HG03103 (cell line): ENCODE measurements at regions not wholly inside any gene's neighbourhood (a gene's known extent, or its start where the extent isn't known, plus 50 kb on each side); places are given as distances from the start of the nearest gene placed in this dataset.

Source experiments
- ATAC-seq: cut with Tn5 transposase; IDR thresholded peaks from one replicate; pipeline ENCODE4 v1.9.1; 2021; ENCODE audit warnings: low read depth; ENCODE audit not compliant: unreplicated experiment

- no peak for ATAC-seq
Observed at GRCh38 chr5:98568336-98568735, 205.1 kb upstream of the RGMB start.

- ATAC-seq: no peak
Observed at GRCh38 chr5:98569288-98569687, 204.2 kb upstream of the RGMB start.

- ATAC-seq: no peak
Observed at GRCh38 chr5:98570010-98570409, 203.5 kb upstream of the RGMB start.

- no peak for ATAC-seq
Observed at GRCh38 chr5:98570661-98571191, 202.7 kb upstream of the RGMB start.

- ATAC-seq: no peak
Observed at GRCh38 chr5:98573834-98574320, 199.6 kb upstream of the RGMB start.

- ATAC-seq: no peak
Observed at GRCh38 chr5:98576275-98576674, 197.2 kb upstream of the RGMB start.

GRCh38 chr5:98578438-98578837 lies 195.0 kb upstream of the RGMB start:
- ATAC-seq: no peak

- ATAC-seq: no peak
Observed at GRCh38 chr5:98581112-98581997, 192.1 kb upstream of the RGMB start.

GRCh38 chr5:98583586-98583985 lies 189.9 kb upstream of the RGMB start:
- no peak for ATAC-seq

- ATAC-seq: no peak
Observed at GRCh38 chr5:98585661-98586310, 187.7 kb upstream of the RGMB start.

GRCh38 chr5:98586581-98586980 lies 186.9 kb upstream of the RGMB start:
- no peak for ATAC-seq

GRCh38 chr5:98587166-98587565 lies 186.3 kb upstream of the RGMB start:
- no peak for ATAC-seq

GRCh38 chr5:98588215-98588614 lies 185.2 kb upstream of the RGMB start:
- ATAC-seq: no peak

GRCh38 chr5:98593418-98593817 lies 180.0 kb upstream of the RGMB start:
- ATAC-seq: no peak

GRCh38 chr5:98594098-98594497 lies 179.4 kb upstream of the RGMB start:
- no peak for ATAC-seq

GRCh38 chr5:98599016-98599415 lies 174.4 kb upstream of the RGMB start:
- ATAC-seq: no peak

GRCh38 chr5:98602534-98603112 lies 170.8 kb upstream of the RGMB start:
- peak; percentile 43 for ATAC-seq

- no peak for ATAC-seq
Observed at GRCh38 chr5:98603456-98603855, 170.0 kb upstream of the RGMB start.

- ATAC-seq: no peak
Observed at GRCh38 chr5:98604301-98604700, 169.2 kb upstream of the RGMB start.

- no peak for ATAC-seq
Observed at GRCh38 chr5:98604721-98605425, 168.6 kb upstream of the RGMB start.

- ATAC-seq: no peak
Observed at GRCh38 chr5:98605426-98605825, 168.0 kb upstream of the RGMB start.
